Keratinocyte (primary cell): ENCODE measurements at regions not wholly inside any gene's neighbourhood (a gene's known extent, or its start where the extent isn't known, plus 50 kb on each side); places are given as distances from the start of the nearest gene placed in this dataset.
A peak's percentile ranks its signal among the peaks of the same experiment; 100 is the strongest.

ENCODE experiments used
- DNase-seq: peaks from one replicate; pipeline ENCODE4 v3.0.0-alpha.2; 2011; ENCODE audit warnings: low read depth, missing footprints, low spot score
- FAIRE-seq: peaks from 2 replicates; lab custom pipeline; 2011; peaks lifted over from hg19 to GRCh38; lab: Jason Lieb, UNC
- H2AFZ ChIP-seq: 2 replicates; pipeline ENCODE4 v1.6.0; 2012; ENCODE audit warnings: low read length, control low read depth, inconsistent platforms; ENCODE audit not compliant: control insufficient read depth
- H3K27ac ChIP-seq: 2 replicates; pipeline ENCODE4 v1.5.1; 2011; ENCODE audit warnings: low read length; ENCODE audit not compliant: control insufficient read depth, insufficient read depth
- H3K27me3 ChIP-seq: 3 replicates; pipeline ENCODE4 v1.6.0; 2011; ENCODE audit warnings: low read length; ENCODE audit not compliant: control insufficient read depth, insufficient read depth; ENCODE audit errors: extremely low read depth
- H3K36me3 ChIP-seq, 2 experiments: 2 replicates in 1 of 2; 3 replicates in 1 of 2; pipeline ENCODE4 v1.5.1; 2011; ENCODE audit warnings: low read length in 2 of 2, mild to moderate bottlenecking in 1 of 2; ENCODE audit not compliant: control insufficient read depth in 2 of 2, insufficient read depth in 2 of 2; ENCODE audit errors: extremely low read depth in 1 of 2
- H3K4me1 ChIP-seq: 3 replicates; pipeline ENCODE4 v1.5.1; 2011; ENCODE audit warnings: low read length; ENCODE audit not compliant: control insufficient read depth, insufficient read depth; ENCODE audit errors: extremely low read depth
- H3K4me2 ChIP-seq: 3 replicates; pipeline ENCODE4 v1.6.0; 2011; ENCODE audit warnings: low read depth, low read length; ENCODE audit not compliant: control insufficient read depth, insufficient read depth; ENCODE audit errors: extremely low read depth
- H3K4me3 ChIP-seq, 3 experiments: fragments of 200-600 bp in 1 of 3; sonication (generic) in 1 of 3; 2 replicates in 2 of 3; 3 replicates in 1 of 3; pipeline ENCODE4 v1.5.1; 2011 to 2016; ENCODE audit warnings: low read length in 3 of 3, mild to moderate bottlenecking in 3 of 3, control low read depth in 2 of 3, inconsistent platforms in 1 of 3, low read depth in 1 of 3, mixed read lengths in 1 of 3, mixed run types in 1 of 3, moderate library complexity in 1 of 3; ENCODE audit not compliant: control insufficient read depth in 2 of 3, insufficient read depth in 2 of 3; ENCODE audit errors: extremely low read depth in 1 of 3
- H3K79me2 ChIP-seq: 2 replicates; pipeline ENCODE4 v1.6.0; 2012; ENCODE audit warnings: low read length; ENCODE audit not compliant: control insufficient read depth, insufficient read depth
- H3K9ac ChIP-seq: 3 replicates; pipeline ENCODE4 v1.6.0; 2011; ENCODE audit warnings: low read length; ENCODE audit not compliant: control insufficient read depth, insufficient read depth; ENCODE audit errors: extremely low read depth
- H3K9me1 ChIP-seq: 3 replicates; pipeline ENCODE4 v1.6.0; 2011; ENCODE audit warnings: low read length; ENCODE audit not compliant: control insufficient read depth, insufficient read depth; ENCODE audit errors: extremely low read depth
- H3K9me3 ChIP-seq: 2 replicates; pipeline ENCODE4 v1.5.1; 2012; ENCODE audit warnings: low read depth, low read length; ENCODE audit not compliant: control insufficient read depth
- H4K20me1 ChIP-seq: 3 replicates; pipeline ENCODE4 v1.6.0; 2011; ENCODE audit warnings: low read length; ENCODE audit not compliant: control insufficient read depth, insufficient read depth; ENCODE audit errors: extremely low read depth
- CTCF ChIP-seq, 3 experiments: IDR thresholded peaks in 1 of 3; conservative IDR thresholded peaks in 1 of 3; optimal IDR thresholded peaks in 1 of 3; 2 replicates in 2 of 3; 3 replicates in 1 of 3; pipeline versions ENCODE3 to v1.5.1; 2011; ENCODE audit warnings: low read length in 3 of 3, mild to moderate bottlenecking in 3 of 3, moderate library complexity in 2 of 3, control low read depth in 1 of 3, inconsistent platforms in 1 of 3; ENCODE audit not compliant: insufficient read depth in 2 of 3; ENCODE audit errors: extremely low read depth in 1 of 3
- EZH2 ChIP-seq: IDR thresholded peaks from one replicate; pipeline ENCODE4 v1.6.1; 2012; ENCODE audit warnings: inconsistent platforms, mild to moderate bottlenecking, low read length, moderate library complexity
- dilution Hi-C: fragments of 300-500 bp; cut with MboI; formaldehyde crosslinking; loops from one replicate; pipeline ENCODE4 v1.7.0; 2020; ENCODE audit warnings: low sequenced_read_pairs; ENCODE audit not compliant: extremely low pct_ligation_motif_present

GRCh38 chr18:41135146-41135545, 819.9 kb upstream of the PIK3C3 start:
- no peak overlapping the region for H3K4me3 ChIP-seq
- H2AFZ ChIP-seq: no peak overlapping the region
- H3K36me3 ChIP-seq: no peaks in the 10 kb centered on the region
- no peaks in the 10 kb centered on the region for H3K79me2 ChIP-seq
- H3K9me1 ChIP-seq: no peaks in the 10 kb centered on the region
- peaks cover 4% of the 10 kb centered on the region for H3K4me1 ChIP-seq
- DNase-seq: no peak
- no peak overlapping the region for H3K27ac ChIP-seq
- dilution Hi-C loops: no loop called here
- H3K9me3 ChIP-seq: no peaks in the 10 kb centered on the region
- H3K27me3 ChIP-seq: no peaks in the 10 kb centered on the region
- no peak for FAIRE-seq
- TF ChIP-seq EZH2 (no peak), CTCF (optimal IDR thresholded peaks at IDR 0.05 in 1 of 3, IDR thresholded peaks at IDR 0.05 in 1 of 3, conservative IDR thresholded peaks at IDR 0.05 in 1 of 3; ENCODE audit: extremely low read depth in 1 of 3, insufficient read depth in 2 of 3, low read length in 3 of 3) (no peak)
- H4K20me1 ChIP-seq: no peaks in the 10 kb centered on the region
- H3K9ac ChIP-seq: no peak overlapping the region
- no peak overlapping the region for H3K4me2 ChIP-seq

GRCh38 chr18:41134426-41134825, 820.6 kb upstream of the PIK3C3 start:
- Histone ChIP-seq H3K27me3 (no peaks in the 10 kb centered on the region), H3K27ac (no peak overlapping the region), H3K4me3 (no peak overlapping the region), H3K9me3 (no peaks in the 10 kb centered on the region), H3K4me2 (no peak overlapping the region), H3K9me1 (no peaks in the 10 kb centered on the region), H4K20me1 (no peaks in the 10 kb centered on the region), H3K9ac (no peak overlapping the region), H3K4me1 (peaks cover 4% of the 10 kb centered on the region), H3K36me3 (no peaks in the 10 kb centered on the region), H3K79me2 (no peaks in the 10 kb centered on the region), H2AFZ (no peak overlapping the region)
- no peak for TF ChIP-seq CTCF (optimal IDR thresholded peaks at IDR 0.05 in 1 of 3, IDR thresholded peaks at IDR 0.05 in 1 of 3, conservative IDR thresholded peaks at IDR 0.05 in 1 of 3; ENCODE audit: extremely low read depth in 1 of 3, insufficient read depth in 2 of 3, low read length in 3 of 3)
- no peak for TF ChIP-seq EZH2
- dilution Hi-C loops: no loop called here
- DNase-seq: no peak
- FAIRE-seq: peak; percentile 71
